HEK293 (cell line): ENCODE measurements at regions not wholly inside any gene's neighbourhood (a gene's known extent, or its start where the extent isn't known, plus 50 kb on each side); places are given as distances from the start of the nearest gene placed in this dataset.

ENCODE experiments used
- CTCF ChIA-PET: fragments of 350-600 bp; formaldehyde crosslinking; extraction: SDS; loops from one replicate; lab custom pipeline; 2021; ENCODE audit warnings: antibody characterized with exemption; lab: Yijun Ruan, JAX
- POLR2A ChIA-PET: fragments of 300-600 bp; formaldehyde crosslinking; extraction: SDS; loops from one replicate; lab custom pipeline; 2020; ENCODE audit warnings: antibody characterized with exemption, inconsistent platforms; lab: Yijun Ruan, JAX
- H3K27ac ChIP-seq: fragments of 200-500 bp; sonication (Bioruptor generic); 2 replicates; pipeline ENCODE4 v1.5.1; 2014; ENCODE audit warnings: low read depth, low read length, control low read depth, inconsistent platforms; ENCODE audit errors: extremely low read depth
- H3K36me3 ChIP-seq, 2 experiments: fragments of 200-500 bp in 1 of 2; sonication (Bioruptor generic) in 1 of 2; 1 replicate in 1 of 2; 2 replicates in 1 of 2; pipeline ENCODE4 v1.5.1; 2014 to 2017; ENCODE audit warnings: inconsistent platforms in 2 of 2, low read length in 2 of 2; ENCODE audit not compliant: control insufficient read depth in 2 of 2, insufficient read depth in 1 of 2
- H3K4me1 ChIP-seq: fragments of 200-500 bp; sonication (Bioruptor generic); 2 replicates; pipeline ENCODE4 v1.5.1; 2014; ENCODE audit warnings: mild to moderate bottlenecking, low read length, inconsistent platforms; ENCODE audit not compliant: control insufficient read depth, insufficient read depth
- H3K4me3 ChIP-seq: 2 replicates; pipeline ENCODE4 v1.5.1; 2011; ENCODE audit warnings: low read depth, mild to moderate bottlenecking, control low read depth, low read length, moderate library complexity
- H3K9me3 ChIP-seq: fragments of 200-500 bp; sonication (Bioruptor generic); 2 replicates; pipeline ENCODE4 v1.5.1; 2014; ENCODE audit warnings: low read depth, low read length, inconsistent platforms; ENCODE audit not compliant: control insufficient read depth, insufficient read depth
- GFI1B ChIP-seq: fragments of 450-650 bp; formaldehyde crosslinking; IDR thresholded peaks from 2 replicates; pipeline ENCODE4 v1.5.1; 2016; ENCODE audit warnings: missing biosample characterization, missing genetic modification characterization
- HOXD13 ChIP-seq: sonication (generic); formaldehyde crosslinking; IDR thresholded peaks from 2 replicates; pipeline ENCODE4 v1.8.0; 2022; ENCODE audit warnings: missing genetic modification reagents, borderline replicate concordance
- SCRT1 ChIP-seq: fragments of 450-650 bp; formaldehyde crosslinking; IDR thresholded peaks from 2 replicates; pipeline ENCODE4 v1.5.1; 2016; ENCODE audit warnings: missing biosample characterization, missing genetic modification characterization, borderline replicate concordance
- TCF7L2 ChIP-seq: IDR thresholded peaks from 2 replicates; pipeline ENCODE4 v1.6.1; 2011; ENCODE audit warnings: low read depth, mild to moderate bottlenecking, inconsistent platforms, low read length, moderate library complexity, borderline replicate concordance
- ZFP41 ChIP-seq: fragments of 450-650 bp; formaldehyde crosslinking; IDR thresholded peaks from 2 replicates; pipeline ENCODE4 v1.5.1; 2016; ENCODE audit warnings: missing biosample characterization, missing genetic modification characterization, borderline replicate concordance
- ZIC2 ChIP-seq: fragments of 450-650 bp; formaldehyde crosslinking; IDR thresholded peaks from 2 replicates; pipeline ENCODE4 v1.5.1; 2016; ENCODE audit warnings: missing biosample characterization, missing genetic modification characterization
- ZNF155 ChIP-seq: fragments of 450-650 bp; formaldehyde crosslinking; IDR thresholded peaks from 2 replicates; pipeline ENCODE4 v1.5.1; 2016; ENCODE audit warnings: missing biosample characterization, missing genetic modification characterization
- ZNF202 ChIP-seq: fragments of 450-650 bp; formaldehyde crosslinking; IDR thresholded peaks from 2 replicates; pipeline ENCODE4 v1.5.1; 2016; ENCODE audit warnings: missing biosample characterization, missing genetic modification characterization, borderline replicate concordance
- ZNF274 ChIP-seq, 2 experiments: fragments of 200-500 bp in 1 of 2; fragments of 450-650 bp in 1 of 2; sonication (Bioruptor generic) in 1 of 2; formaldehyde crosslinking in 1 of 2; IDR thresholded peaks; 2 replicates each; pipeline versions ENCODE4 v1.5.1 to v1.6.1; 2014 to 2016; ENCODE audit warnings: borderline replicate concordance in 1 of 2, inconsistent platforms in 1 of 2, low read length in 1 of 2, missing biosample characterization in 1 of 2, missing genetic modification characterization in 1 of 2
- ZNF302 ChIP-seq: fragments of 450-650 bp; formaldehyde crosslinking; IDR thresholded peaks from 2 replicates; pipeline ENCODE4 v1.5.1; 2016; ENCODE audit warnings: missing biosample characterization, missing genetic modification characterization, low read depth
- ZNF416 ChIP-seq: fragments of 450-650 bp; formaldehyde crosslinking; IDR thresholded peaks from 2 replicates; pipeline ENCODE4 v1.5.1; 2016; ENCODE audit warnings: missing biosample characterization, missing genetic modification characterization
- ZNF529 ChIP-seq: fragments of 450-650 bp; formaldehyde crosslinking; IDR thresholded peaks from 2 replicates; pipeline ENCODE4 v1.5.1; 2017; ENCODE audit warnings: missing genetic modification characterization, missing biosample characterization; ENCODE audit not compliant: insufficient replicate concordance
- ZNF561 ChIP-seq: fragments of 450-650 bp; IDR thresholded peaks from 2 replicates; pipeline ENCODE4 v1.5.1; 2018; ENCODE audit warnings: missing biosample characterization, missing genetic modification characterization, borderline replicate concordance
- ZNF623 ChIP-seq: fragments of 450-650 bp; formaldehyde crosslinking; IDR thresholded peaks from 2 replicates; pipeline ENCODE4 v1.5.1; 2016; ENCODE audit warnings: missing biosample characterization, missing genetic modification characterization
- ZNF624 ChIP-seq: fragments of 450-650 bp; formaldehyde crosslinking; IDR thresholded peaks from 2 replicates; pipeline ENCODE4 v1.5.1; 2017; ENCODE audit warnings: missing biosample characterization, missing genetic modification characterization
- ZNF677 ChIP-seq: fragments of 450-650 bp; IDR thresholded peaks from 2 replicates; pipeline ENCODE4 v1.5.0; 2018; ENCODE audit warnings: missing biosample characterization, mild to moderate bottlenecking, missing genetic modification characterization, moderate library complexity
- TF ChIP-seq, protein P1 (sequence below): IDR thresholded peaks from 2 replicates; pipeline ENCODE4 v1.6.1; 2011; ENCODE audit warnings: mild to moderate bottlenecking, low read depth, low read length, borderline replicate concordance
- TF ChIP-seq, protein P2 (sequence below): fragments of 450-650 bp; formaldehyde crosslinking; IDR thresholded peaks from 2 replicates; pipeline ENCODE4 v1.5.1; 2016; ENCODE audit warnings: missing biosample characterization, missing genetic modification characterization

DNA sequence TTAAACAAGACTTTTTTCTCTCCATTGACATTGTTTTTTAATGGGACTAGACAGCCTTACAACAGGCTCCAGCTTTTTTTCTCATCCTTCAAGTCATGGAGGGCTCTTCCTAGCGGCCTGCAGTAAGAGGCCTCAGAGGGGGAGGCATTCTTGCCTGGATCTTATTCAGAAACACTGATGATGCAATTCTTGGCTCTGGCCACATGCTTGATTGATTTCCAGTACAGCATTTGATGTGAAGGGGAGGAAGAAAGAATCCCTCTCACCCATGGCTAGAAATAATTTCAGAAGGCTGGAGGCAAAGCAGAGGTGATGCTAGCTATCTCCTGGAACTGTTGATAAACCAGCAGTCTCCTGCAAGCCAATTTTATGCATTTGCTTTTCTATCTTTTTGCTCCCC, 324.8 kb downstream of the PRELID2 start:
- ChIA-PET CTCF (interaction anchor here (0.6 kb wide), 1 partner anchor 102 kb away, joined by 6 read pairs; no protein-coding TSS in a partner anchor), POLR2A (no interaction called here)
- Histone ChIP-seq H3K4me3 (no peak overlapping the region), H3K4me1 (no peaks in the 10 kb centered on the region), H3K36me3 (no peaks in the 10 kb centered on the region), H3K27ac (no peak overlapping the region), H3K9me3 (no peaks in the 10 kb centered on the region)
- TF ChIP-seq GFI1B (tag by site-specific recombination) (no peak), ZNF302 (tag by site-specific recombination) (no peak), ZNF529 (tag by site-specific recombination) (no peak), HOXD13 (CRISPR knock-in tag) (no peak), SCRT1 (tag by site-specific recombination) (no peak), ZNF416 (tag by site-specific recombination) (no peak), ZIC2 (tag by site-specific recombination) (no peak), ZNF624 (tag by site-specific recombination) (no peak), ZFP41 (tag by site-specific recombination) (no peak), ZNF155 (no peak)
- TF ChIP-seq, protein P1, sequence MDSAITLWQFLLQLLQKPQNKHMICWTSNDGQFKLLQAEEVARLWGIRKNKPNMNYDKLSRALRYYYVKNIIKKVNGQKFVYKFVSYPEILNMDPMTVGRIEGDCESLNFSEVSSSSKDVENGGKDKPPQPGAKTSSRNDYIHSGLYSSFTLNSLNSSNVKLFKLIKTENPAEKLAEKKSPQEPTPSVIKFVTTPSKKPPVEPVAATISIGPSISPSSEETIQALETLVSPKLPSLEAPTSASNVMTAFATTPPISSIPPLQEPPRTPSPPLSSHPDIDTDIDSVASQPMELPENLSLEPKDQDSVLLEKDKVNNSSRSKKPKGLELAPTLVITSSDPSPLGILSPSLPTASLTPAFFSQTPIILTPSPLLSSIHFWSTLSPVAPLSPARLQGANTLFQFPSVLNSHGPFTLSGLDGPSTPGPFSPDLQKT: no peak

DNA sequence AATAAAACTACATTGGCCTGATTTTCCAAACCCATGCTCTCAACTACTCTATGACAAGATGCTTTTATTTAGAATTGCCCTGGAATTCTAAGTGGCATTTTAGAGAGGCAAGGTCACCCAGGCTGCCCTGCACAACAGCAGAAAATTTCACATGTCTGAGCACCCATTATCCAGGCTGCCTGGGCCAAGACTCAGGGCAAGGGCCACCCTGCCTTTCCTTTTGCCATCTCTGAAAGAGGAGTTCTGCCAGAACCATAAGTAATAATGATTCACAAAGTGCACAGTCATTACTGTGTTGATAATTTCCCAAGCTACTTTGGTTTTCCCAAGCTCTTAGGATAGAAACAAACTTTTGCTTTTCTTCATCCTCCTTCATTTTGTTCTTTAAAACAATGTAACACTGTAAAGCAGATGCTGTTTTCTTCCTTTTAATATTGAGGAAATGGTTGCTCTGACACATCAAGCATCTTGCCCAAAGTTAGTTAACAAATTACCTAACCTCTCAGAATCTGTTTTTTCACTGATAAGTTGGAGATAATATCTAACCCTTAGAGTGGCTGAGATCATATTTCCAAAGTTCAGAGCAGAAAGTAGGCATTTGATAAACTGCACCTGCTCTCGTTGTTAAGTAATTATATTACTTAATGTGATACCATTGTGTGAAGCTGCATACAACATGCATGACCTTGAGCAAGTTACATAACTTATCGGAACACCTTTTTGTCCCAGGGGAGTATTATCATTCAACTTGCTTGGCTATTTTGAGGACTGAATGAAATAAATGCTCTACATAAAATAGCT, 325.6 kb downstream of the PRELID2 start:
- Histone ChIP-seq H3K4me1 (no peaks in the 10 kb centered on the region), H3K36me3 (no peaks in the 10 kb centered on the region), H3K9me3 (no peaks in the 10 kb centered on the region), H3K4me3 (no peak overlapping the region), H3K27ac (no peak overlapping the region)
- ChIA-PET POLR2A (no interaction called here), CTCF (no interaction called here)
- TF ChIP-seq ZNF623 (no peak), ZNF274 (IDR thresholded peaks at IDR 0.05; ENCODE audit: low read length) (no peak), ZNF274 (tag by site-specific recombination; IDR thresholded peaks at IDR 0.05; ENCODE audit: borderline replicate concordance) (no peak), ZNF202 (tag by site-specific recombination) (no peak), ZNF677 (no peak), TCF7L2 (peak; percentile 19; the same call in 1 of the 2 replicates), ZNF561 (tag by site-specific recombination) (no peak)
- TF ChIP-seq, protein P2, sequence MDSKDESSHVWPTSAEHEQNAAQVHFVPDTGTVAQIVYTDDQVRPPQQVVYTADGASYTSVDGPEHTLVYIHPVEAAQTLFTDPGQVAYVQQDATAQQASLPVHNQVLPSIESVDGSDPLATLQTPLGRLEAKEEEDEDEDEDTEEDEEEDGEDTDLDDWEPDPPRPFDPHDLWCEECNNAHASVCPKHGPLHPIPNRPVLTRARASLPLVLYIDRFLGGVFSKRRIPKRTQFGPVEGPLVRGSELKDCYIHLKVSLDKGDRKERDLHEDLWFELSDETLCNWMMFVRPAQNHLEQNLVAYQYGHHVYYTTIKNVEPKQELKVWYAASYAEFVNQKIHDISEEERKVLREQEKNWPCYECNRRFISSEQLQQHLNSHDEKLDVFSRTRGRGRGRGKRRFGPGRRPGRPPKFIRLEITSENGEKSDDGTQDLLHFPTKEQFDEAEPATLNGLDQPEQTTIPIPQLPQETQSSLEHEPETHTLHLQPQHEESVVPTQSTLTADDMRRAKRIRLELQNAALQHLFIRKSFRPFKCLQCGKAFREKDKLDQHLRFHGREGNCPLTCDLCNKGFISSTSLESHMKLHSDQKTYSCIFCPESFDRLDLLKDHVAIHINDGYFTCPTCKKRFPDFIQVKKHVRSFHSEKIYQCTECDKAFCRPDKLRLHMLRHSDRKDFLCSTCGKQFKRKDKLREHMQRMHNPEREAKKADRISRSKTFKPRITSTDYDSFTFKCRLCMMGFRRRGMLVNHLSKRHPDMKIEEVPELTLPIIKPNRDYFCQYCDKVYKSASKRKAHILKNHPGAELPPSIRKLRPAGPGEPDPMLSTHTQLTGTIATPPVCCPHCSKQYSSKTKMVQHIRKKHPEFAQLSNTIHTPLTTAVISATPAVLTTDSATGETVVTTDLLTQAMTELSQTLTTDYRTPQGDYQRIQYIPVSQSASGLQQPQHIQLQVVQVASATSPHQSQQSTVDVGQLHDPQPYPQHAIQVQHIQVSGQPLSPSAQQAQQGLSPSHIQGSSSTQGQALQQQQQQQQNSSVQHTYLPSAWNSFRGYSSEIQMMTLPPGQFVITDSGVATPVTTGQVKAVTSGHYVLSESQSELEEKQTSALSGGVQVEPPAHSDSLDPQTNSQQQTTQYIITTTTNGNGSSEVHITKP (tag by site-specific recombination): no peak
